ENCODE measurements at regions not wholly inside any gene's neighbourhood (a gene's known extent, or its start where the extent isn't known, plus 50 kb on each side); places are given as distances from the start of the nearest gene placed in this dataset.

GRCh38 chr1:87958201-87958600, 629.5 kb downstream of the LMO4 start:
- H3K4me1 ChIP-seq (ENCODE audit: control insufficient read depth, insufficient read depth, low read length): no peaks in the 10 kb centered on the region
- DNase-seq (ENCODE audit: low read depth, low spot score) (no peak), ATAC-seq (no peak)
- in situ Hi-C loops (cut with HindIII; ENCODE audit: low pct_unique_long_range_greater_than_20kb, low sequenced_read_pairs) (no loop called here), intact Hi-C loops (cut with micrococcal nuclease; ENCODE audit: unreplicated experiment) (loop anchor here (10.0 kb wide), 1 partner anchor 663 kb away; no protein-coding TSS in a partner anchor)
- H3K27ac ChIP-seq (ENCODE audit: low read length): no peak overlapping the region
- no peaks in the 10 kb centered on the region for H3K36me3 ChIP-seq (ENCODE audit: control insufficient read depth, insufficient read depth, low read length)
- no peaks in the 10 kb centered on the region for H3K27me3 ChIP-seq (ENCODE audit: control insufficient read depth, insufficient read depth, low read length)
- CTCF ChIA-PET: no interaction called here
- BruUV-seq (replicated peaks): no TSS peak
- TF ChIP-seq, protein P1, sequence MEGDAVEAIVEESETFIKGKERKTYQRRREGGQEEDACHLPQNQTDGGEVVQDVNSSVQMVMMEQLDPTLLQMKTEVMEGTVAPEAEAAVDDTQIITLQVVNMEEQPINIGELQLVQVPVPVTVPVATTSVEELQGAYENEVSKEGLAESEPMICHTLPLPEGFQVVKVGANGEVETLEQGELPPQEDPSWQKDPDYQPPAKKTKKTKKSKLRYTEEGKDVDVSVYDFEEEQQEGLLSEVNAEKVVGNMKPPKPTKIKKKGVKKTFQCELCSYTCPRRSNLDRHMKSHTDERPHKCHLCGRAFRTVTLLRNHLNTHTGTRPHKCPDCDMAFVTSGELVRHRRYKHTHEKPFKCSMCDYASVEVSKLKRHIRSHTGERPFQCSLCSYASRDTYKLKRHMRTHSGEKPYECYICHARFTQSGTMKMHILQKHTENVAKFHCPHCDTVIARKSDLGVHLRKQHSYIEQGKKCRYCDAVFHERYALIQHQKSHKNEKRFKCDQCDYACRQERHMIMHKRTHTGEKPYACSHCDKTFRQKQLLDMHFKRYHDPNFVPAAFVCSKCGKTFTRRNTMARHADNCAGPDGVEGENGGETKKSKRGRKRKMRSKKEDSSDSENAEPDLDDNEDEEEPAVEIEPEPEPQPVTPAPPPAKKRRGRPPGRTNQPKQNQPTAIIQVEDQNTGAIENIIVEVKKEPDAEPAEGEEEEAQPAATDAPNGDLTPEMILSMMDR (IDR thresholded peaks at IDR 0.05): no peak
- no peak for TF ChIP-seq TCF7L2 (IDR thresholded peaks at IDR 0.05; ENCODE audit: low read depth, low read length)
- no peak for TF ChIP-seq POLR2AphosphoS5 (IDR thresholded peaks at IDR 0.05; ENCODE audit: low read depth, low read length)
- TF ChIP-seq REST (IDR thresholded peaks at IDR 0.05; ENCODE audit: insufficient read depth in 1 of 2, low read depth in 2 of 2, low read length in 1 of 2): no peak
- no peak for TF ChIP-seq SIN3A (IDR thresholded peaks at IDR 0.05; ENCODE audit: borderline replicate concordance, insufficient read depth, low read depth, low read length)
- peaks cover 3% of the 10 kb centered on the region; the same call in 1 of the 2 replicates for H3K9me3 ChIP-seq (ENCODE audit: control insufficient read depth, insufficient read depth, low read depth, low read length)
- H3K4me3 ChIP-seq (ENCODE audit: low read depth in 2 of 2, low read length in 2 of 2): no peak overlapping the region
- POLR2A ChIA-PET: no interaction called here

- DNase-seq (ENCODE audit: low read depth, low spot score) (no peak), ATAC-seq (no peak)
- no TSS peak for BruUV-seq (replicated peaks)
- TF ChIP-seq REST (IDR thresholded peaks at IDR 0.05; ENCODE audit: insufficient read depth in 1 of 2, low read depth in 2 of 2, low read length in 1 of 2): no peak
- no peak for TF ChIP-seq POLR2AphosphoS5 (IDR thresholded peaks at IDR 0.05; ENCODE audit: low read depth, low read length)
- TF ChIP-seq, protein P1 (IDR thresholded peaks at IDR 0.05): no peak
- TF ChIP-seq SIN3A (IDR thresholded peaks at IDR 0.05; ENCODE audit: borderline replicate concordance, insufficient read depth, low read depth, low read length): no peak
- TF ChIP-seq TCF7L2 (IDR thresholded peaks at IDR 0.05; ENCODE audit: low read depth, low read length): no peak
- ChIA-PET POLR2A (no interaction called here), CTCF (no interaction called here)
- Histone ChIP-seq H3K36me3 (ENCODE audit: control insufficient read depth, insufficient read depth, low read length) (no peaks in the 10 kb centered on the region), H3K4me1 (ENCODE audit: control insufficient read depth, insufficient read depth, low read length) (no peaks in the 10 kb centered on the region), H3K9me3 (ENCODE audit: control insufficient read depth, insufficient read depth, low read depth, low read length) (peaks cover 3% of the 10 kb centered on the region; the same call in 1 of the 2 replicates), H3K27me3 (ENCODE audit: control insufficient read depth, insufficient read depth, low read length) (no peaks in the 10 kb centered on the region), H3K27ac (ENCODE audit: low read length) (no peak overlapping the region), H3K4me3 (ENCODE audit: low read depth in 2 of 2, low read length in 2 of 2) (no peak overlapping the region)
- intact Hi-C loops (cut with micrococcal nuclease; ENCODE audit: unreplicated experiment) (loop anchor here (10.0 kb wide), 1 partner anchor 664 kb away; no protein-coding TSS in a partner anchor), in situ Hi-C loops (cut with HindIII; ENCODE audit: low pct_unique_long_range_greater_than_20kb, low sequenced_read_pairs) (no loop called here)
These were observed 630.0 kb downstream of the LMO4 start for GRCh38 chr1:87958716-87959115.

Measured in Panc1 (cell line).